ENCODE measurements at regions not wholly inside any gene's neighbourhood (a gene's known extent, or its start where the extent isn't known, plus 50 kb on each side); places are given as distances from the start of the nearest gene placed in this dataset.

- no peak for TF ChIP-seq TAF1 (IDR thresholded peaks at IDR 0.05; ENCODE audit: borderline replicate concordance, insufficient read depth, low read length)
- TF ChIP-seq REST (IDR thresholded peaks at IDR 0.05; ENCODE audit: insufficient read depth in 1 of 2, low read depth in 2 of 2, low read length in 2 of 2): no peak
- TF ChIP-seq FOXP2 (optimal IDR thresholded peaks at IDR 0.05; ENCODE audit: borderline replicate concordance, extremely low read depth, extremely low read length, insufficient read depth): no peak
These were observed 247.6 kb downstream of the EMP1 start for GRCh38 chr12:13444076-13444475.

DNA sequence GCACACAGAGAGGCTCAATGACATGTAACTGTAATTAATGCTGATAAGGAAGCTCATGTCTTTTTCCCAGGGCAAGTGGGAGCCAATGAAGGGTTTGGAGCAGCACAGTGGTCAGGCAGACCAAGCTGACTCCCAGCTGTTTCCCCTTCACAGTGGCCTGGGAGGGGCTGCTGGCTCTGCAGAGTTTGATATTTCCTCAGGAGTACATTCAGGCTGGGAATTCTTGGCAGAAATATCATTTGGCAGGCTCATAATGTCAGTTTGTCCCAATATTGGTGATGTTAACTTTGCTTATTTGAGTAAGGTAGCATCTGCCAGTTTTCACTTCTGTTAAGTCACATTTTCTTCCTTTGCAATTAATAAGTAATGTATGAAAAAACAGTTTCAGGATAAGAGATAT lies 247.0 kb downstream of the EMP1 start:
- no peak for TF ChIP-seq REST (IDR thresholded peaks at IDR 0.05; ENCODE audit: insufficient read depth in 1 of 2, low read depth in 2 of 2, low read length in 2 of 2)
- TF ChIP-seq POLR2AphosphoS5 (IDR thresholded peaks at IDR 0.05; ENCODE audit: low read depth, low read length): no peak
- TF ChIP-seq SIN3A (IDR thresholded peaks at IDR 0.05; ENCODE audit: borderline replicate concordance, insufficient read depth, low read length): no peak

GRCh38 chr12:13443028-13443427 lies 246.5 kb downstream of the EMP1 start:
- TF ChIP-seq FOXP2 (optimal IDR thresholded peaks at IDR 0.05; ENCODE audit: borderline replicate concordance, extremely low read depth, extremely low read length, insufficient read depth) (no peak), SIN3A (IDR thresholded peaks at IDR 0.05; ENCODE audit: borderline replicate concordance, insufficient read depth, low read length) (no peak), TAF1 (IDR thresholded peaks at IDR 0.05; ENCODE audit: borderline replicate concordance, insufficient read depth, low read length) (no peak), REST (IDR thresholded peaks at IDR 0.05; ENCODE audit: insufficient read depth in 1 of 2, low read depth in 2 of 2, low read length in 2 of 2) (no peak), POLR2AphosphoS5 (IDR thresholded peaks at IDR 0.05; ENCODE audit: low read depth, low read length) (no peak)

DNA sequence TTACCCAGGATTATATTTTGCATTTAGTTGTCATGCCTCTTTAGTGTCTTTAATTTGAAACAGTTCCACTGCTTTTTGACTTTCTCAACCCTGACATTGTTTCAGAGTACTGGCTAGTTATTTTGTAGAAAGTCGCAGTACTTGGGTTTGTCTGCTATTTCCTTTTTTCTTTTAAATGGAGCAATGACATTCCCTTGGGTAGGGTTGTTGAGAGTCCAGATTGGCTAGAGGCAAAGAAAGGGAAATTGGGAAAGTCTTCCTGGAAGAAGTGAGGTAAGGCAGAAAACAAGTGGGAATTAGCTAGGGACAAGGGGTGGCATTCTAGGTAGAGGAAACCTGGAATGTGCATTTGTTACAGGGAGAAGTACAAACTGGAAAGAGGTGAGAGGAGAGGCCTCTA lies 245.9 kb downstream of the EMP1 start:
- TF ChIP-seq FOXP2 (optimal IDR thresholded peaks at IDR 0.05; ENCODE audit: borderline replicate concordance, extremely low read depth, extremely low read length, insufficient read depth) (no peak), POLR2AphosphoS5 (IDR thresholded peaks at IDR 0.05; ENCODE audit: low read depth, low read length) (no peak), SIN3A (IDR thresholded peaks at IDR 0.05; ENCODE audit: borderline replicate concordance, insufficient read depth, low read length) (no peak), TAF1 (IDR thresholded peaks at IDR 0.05; ENCODE audit: borderline replicate concordance, insufficient read depth, low read length) (no peak), REST (IDR thresholded peaks at IDR 0.05; ENCODE audit: insufficient read depth in 1 of 2, low read depth in 2 of 2, low read length in 2 of 2) (no peak)

GRCh38 chr12:13440844-13441243 lies 244.3 kb downstream of the EMP1 start:
- TF ChIP-seq POLR2AphosphoS5 (IDR thresholded peaks at IDR 0.05; ENCODE audit: low read depth, low read length) (no peak), FOXP2 (optimal IDR thresholded peaks at IDR 0.05; ENCODE audit: borderline replicate concordance, extremely low read depth, extremely low read length, insufficient read depth) (no peak), TAF1 (IDR thresholded peaks at IDR 0.05; ENCODE audit: borderline replicate concordance, insufficient read depth, low read length) (no peak), REST (IDR thresholded peaks at IDR 0.05; ENCODE audit: insufficient read depth in 1 of 2, low read depth in 2 of 2, low read length in 2 of 2) (no peak), SIN3A (IDR thresholded peaks at IDR 0.05; ENCODE audit: borderline replicate concordance, insufficient read depth, low read length) (no peak)

Measured in PFSK-1 (cell line).